Left colon (tissue), 2 donors: ENCODE measurements at regions not wholly inside any gene's neighbourhood (a gene's known extent, or its start where the extent isn't known, plus 50 kb on each side); places are given as distances from the start of the nearest gene placed in this dataset.

Experiments used
- ATAC-seq: fragments of 200-7000 bp; cut with Tn5 transposase; one replicate; pipeline ENCODE4 v1.9.1; 2020; ENCODE audit warnings: mild to moderate bottlenecking, moderate library complexity
- DNase-seq, 2 donors: peaks; one replicate each; pipeline ENCODE4 v3.0.0-alpha.2; 2020
- intact Hi-C, 2 donors: fragments of 100-400 bp; cut with DNase I in 1 of 2; cut with micrococcal nuclease in 1 of 2; formaldehyde crosslinking; loops; one replicate each; pipeline versions ENCODE4 v1.11.2 to v1.14.0; 2022; cut with DNase I, micrococcal nuclease
- microRNA-seq, 2 donors: library from miRNA; unstranded; fragments of <30 nt; microRNA quantifications; one replicate each; pipeline versions ENCODE4 v1.1.0 to v1.2.0, GENCODE V29; 2020
- donor health status: DM: no; HTN: no; CAD: no.
- donor health status: DM: yes; HTN: yes; CAD: no.

DNA sequence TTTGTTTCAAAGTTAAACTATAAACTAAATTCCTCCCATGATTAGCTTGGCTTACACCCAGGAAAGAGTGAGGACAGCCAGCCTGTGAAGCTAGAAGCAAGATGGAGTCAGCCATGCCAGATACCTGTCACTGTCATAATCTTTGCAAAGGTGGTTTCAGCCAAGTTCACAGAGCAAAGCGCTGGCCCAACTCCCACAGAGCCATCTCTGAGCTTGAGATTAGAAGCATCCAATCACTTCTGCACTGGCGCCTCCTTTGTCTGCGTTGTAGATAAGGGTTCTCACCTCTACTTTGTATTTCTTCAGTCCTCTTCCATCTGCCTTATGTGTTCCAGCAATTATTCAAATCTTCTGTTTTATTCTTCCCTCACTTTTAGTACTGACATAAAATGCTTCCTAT lies 119.4 kb upstream of the ACO1 start:
- ATAC-seq (no peak), DNase-seq (no peak)
- intact Hi-C loops = no loop called here

GRCh38 chr9:32278991-32279390 lies 105.5 kb upstream of the ACO1 start:
- no peak for DNase-seq
- intact Hi-C loops = no loop called here
- no peak for ATAC-seq

GRCh38 chr9:32289756-32290155 lies 94.7 kb upstream of the ACO1 start:
- intact Hi-C loops = no loop called here
- ATAC-seq (no peak), DNase-seq (no peak)

GRCh38 chr9:32291370-32291769 lies 93.1 kb upstream of the ACO1 start:
- intact Hi-C loops = no loop called here
- DNase-seq = no peak
- ATAC-seq = no peak

DNA sequence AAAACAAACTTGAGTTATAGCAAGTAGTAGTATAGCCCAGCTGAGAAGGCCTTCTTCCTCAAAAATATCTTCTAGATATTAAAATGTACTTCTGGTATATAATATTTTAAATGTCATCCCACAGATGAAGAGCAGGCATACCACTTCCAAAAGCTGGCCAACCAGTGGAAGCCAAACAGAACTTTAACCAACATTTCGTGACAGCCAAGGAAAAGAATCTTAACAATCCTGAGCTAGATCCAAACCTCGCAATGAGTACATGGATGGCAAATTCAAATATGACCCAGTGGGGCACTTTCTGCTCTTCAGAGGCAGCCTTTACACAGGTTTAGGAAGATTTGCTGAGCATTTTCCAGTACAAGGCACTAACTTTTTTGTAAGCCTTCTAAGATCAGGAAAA lies 91.8 kb upstream of the ACO1 start:
- intact Hi-C loops = no loop called here
- ATAC-seq (no peak), DNase-seq (no peak)

DNA sequence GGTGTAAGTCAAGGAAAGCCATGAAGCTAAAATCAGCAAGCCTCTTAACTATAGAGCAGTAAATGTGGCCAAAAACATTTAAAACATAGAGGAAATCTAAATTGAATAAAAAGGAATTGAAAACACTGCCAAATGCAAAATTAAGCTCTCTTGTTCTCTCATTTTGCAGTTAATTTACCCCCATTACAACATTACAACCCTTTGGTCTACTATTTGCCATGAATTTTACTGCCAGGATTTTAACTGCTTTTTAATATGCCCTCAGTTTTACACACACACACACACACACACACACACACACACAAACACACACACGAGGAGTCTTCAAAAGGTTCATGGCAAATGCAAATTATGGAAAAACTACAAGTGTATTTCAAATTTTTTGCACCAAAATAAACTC lies 91.4 kb upstream of the ACO1 start:
- DNase-seq (no peak), ATAC-seq (no peak)
- intact Hi-C loops = no loop called here

DNA sequence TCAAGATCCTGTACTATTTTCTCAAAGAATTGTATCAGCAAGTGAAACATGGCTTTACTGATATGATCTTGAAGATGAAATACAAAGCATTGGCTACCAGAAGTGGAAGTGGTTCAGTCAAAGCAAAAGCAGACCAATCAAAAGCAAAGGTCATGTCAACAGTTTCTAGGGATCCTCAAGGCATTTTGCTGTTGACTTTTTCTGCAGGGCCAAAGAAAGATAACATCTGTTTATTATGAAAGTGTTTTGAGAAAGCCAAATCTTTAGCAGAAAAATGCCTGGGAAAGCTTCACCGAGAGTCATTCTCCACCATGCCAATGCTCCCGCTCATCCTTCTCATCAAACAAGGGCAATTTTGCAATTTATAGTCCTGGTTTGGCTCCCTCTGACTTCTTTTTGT lies 90.3 kb upstream of the ACO1 start:
- ATAC-seq (no peak), DNase-seq (no peak)
- intact Hi-C loops = no loop called here

DNA sequence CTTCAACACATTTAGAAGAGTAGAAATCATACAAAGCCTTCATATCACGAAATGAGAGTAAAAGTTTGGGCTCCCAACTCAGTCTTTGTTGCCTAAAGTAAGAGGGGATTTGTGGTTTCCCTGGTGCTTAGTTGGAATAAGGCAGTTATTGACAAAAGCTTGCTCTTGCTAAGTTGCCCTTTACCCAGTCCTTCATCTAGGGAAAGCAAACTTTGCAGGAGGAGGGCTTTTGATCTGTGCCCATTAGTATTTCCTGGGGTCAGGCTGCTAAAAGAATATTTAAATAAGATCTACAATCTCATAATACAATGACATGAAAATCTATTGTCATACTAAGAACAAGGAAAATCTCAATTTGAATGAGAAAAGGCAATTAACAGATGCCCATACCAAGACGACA lies 84.1 kb upstream of the ACO1 start:
- DNase-seq (no peak), ATAC-seq (no peak)
- intact Hi-C loops = no loop called here

DNA sequence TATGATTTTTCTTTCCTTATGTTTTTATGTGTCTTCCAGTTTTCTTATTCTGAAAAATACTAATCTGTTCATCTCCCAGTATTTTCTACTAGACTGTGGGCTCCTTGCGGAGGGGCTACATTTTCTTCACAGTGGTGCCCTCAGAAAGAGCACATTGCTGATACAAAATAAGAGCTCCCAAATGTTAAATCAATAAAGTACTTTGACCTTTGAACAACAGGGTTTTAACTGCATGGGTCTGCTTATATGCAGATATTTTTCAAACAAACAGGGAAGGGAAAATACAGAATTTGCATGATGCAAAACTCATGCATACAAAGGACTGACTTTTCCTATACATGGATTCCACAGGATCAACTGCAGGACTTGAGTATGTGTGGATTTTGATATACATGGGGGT lies 79.9 kb upstream of the ACO1 start:
- DNase-seq (no peak), ATAC-seq (no peak)
- intact Hi-C loops = no loop called here

DNA sequence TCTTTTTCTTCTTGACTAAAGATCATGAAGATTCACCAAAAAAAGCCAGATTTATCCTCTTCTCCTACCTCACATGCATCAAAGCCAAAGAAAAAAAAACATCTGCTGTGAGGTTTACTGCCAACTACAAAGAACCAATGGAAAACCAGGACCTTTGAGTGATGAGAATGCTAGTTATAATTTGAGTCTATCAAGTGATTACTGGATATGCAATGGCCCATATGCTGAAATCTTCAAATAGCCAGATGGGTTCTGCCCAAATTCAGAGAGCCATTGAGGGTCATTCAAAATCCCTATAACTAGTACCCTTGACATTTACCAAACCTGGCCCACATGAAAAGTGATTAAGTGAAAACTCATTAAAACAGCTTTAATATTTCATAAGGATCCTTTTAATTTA lies 78.4 kb upstream of the ACO1 start:
- no peak for DNase-seq
- no peak for ATAC-seq

GRCh38 chr9:32319312-32319929 lies 65.0 kb upstream of the ACO1 start:
- ATAC-seq = no peak
- intact Hi-C loops = no loop called here
- DNase-seq = no peak

More for the DNA sequence above, 78.4 kb upstream of the ACO1 start:
- intact Hi-C loops = no loop called here

GRCh38 chr9:32322622-32323021 lies 61.8 kb upstream of the ACO1 start:
- intact Hi-C loops = no loop called here
- ATAC-seq = no peak

DNA sequence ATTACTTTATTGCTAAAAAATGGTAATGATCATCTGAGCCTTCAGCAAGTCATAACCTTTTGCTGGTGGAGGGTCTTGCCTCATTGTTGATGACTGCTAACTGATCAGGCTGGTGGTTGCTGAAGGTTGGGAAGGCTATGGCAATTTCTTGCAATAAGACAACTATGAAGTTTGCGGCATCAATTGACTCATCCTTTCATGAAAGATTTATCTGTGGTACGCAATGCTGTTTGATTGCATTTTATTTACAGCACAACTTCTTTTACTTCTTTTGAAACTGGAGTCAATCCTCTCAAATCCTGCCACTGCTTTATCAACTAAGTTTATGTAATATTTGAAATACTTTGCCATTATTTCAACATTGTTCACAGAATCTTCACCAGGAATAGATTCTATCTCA lies 58.3 kb upstream of the ACO1 start:
- intact Hi-C loops = no loop called here
- ATAC-seq (no peak), DNase-seq (no peak)

More at GRCh38 chr9:32322622-32323021, 61.8 kb upstream of the ACO1 start:
- no peak for DNase-seq

DNA sequence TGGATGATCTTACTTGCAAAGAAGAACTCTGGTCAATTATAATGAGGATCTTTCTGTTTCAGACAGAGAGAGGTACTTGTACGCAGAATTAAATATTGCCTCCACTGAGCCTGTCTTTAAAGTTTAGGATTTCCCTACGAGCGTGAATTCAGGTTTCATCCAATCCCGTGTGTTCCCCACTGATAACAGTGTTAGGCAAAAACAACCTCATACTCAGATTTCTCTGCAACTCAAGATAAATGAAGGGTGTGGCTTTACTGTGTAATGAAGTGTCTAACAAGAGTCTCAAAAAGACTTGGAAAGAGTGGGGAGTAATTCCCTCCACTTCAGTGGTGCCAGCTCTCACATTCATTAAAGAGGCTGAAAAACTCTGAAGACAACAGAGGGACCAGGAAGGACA lies 53.2 kb upstream of the ACO1 start:
- DNase-seq (no peak), ATAC-seq (no peak)
- intact Hi-C loops = no loop called here

DNA sequence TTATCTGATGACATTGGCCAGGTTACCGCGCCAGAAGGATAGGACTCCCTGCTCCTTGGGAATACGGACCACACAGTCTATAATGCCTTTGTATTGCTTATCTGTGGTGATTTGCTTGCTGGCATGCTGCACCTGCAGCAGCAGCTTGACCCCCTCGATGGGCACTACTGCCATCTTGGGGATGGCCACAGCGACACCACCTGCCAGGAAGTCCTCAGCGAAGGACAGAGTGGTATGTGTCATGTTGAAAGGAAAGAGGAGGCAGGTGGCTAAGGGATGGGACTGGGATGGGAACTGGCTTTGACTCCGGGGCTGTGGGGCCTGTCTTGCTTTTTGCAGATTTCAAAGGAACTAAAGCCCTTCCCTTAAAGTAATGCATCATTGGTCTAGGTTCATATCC lies 50.3 kb upstream of the ACO1 start:
- DNase-seq = no peak
- no peak for ATAC-seq

More for the DNA sequence above, 50.3 kb upstream of the ACO1 start:
- intact Hi-C loops = no loop called here

Small RNA genes lying in the stretch of these regions (microRNA-seq; reads per million reads assigned to microRNA genes)
- 0.53 to 4.1 reads per million in 2 donors for gene MIR873
- 1.6 to 5.4 reads per million in 2 donors for gene MIR876
